ENCODE measurements at regions not wholly inside any gene's neighbourhood (a gene's known extent, or its start where the extent isn't known, plus 50 kb on each side); places are given as distances from the start of the nearest gene placed in this dataset.

- TF ChIP-seq EZH2 (IDR thresholded peaks at IDR 0.05; ENCODE audit: low read depth) = no peak
- TF ChIP-seq CTCF (conservative IDR thresholded peaks at IDR 0.05) = no peak
Observed at GRCh38 chr16:58831386-58831785, 97.3 kb upstream of the GOT2 start.

Measured in PC-9 (cell line).